Activated T-cell treated with anti-CD3 and anti-CD28 coated beads for 1 hour (primary cell): ENCODE measurements at regions not wholly inside any gene's neighbourhood (a gene's known extent, or its start where the extent isn't known, plus 50 kb on each side); places are given as distances from the start of the nearest gene placed in this dataset.

ENCODE experiments used
- DNase-seq: peaks from one replicate; pipeline ENCODE4 v3.0.0-alpha.2; 2020; ENCODE audit warnings: low read depth

DNA sequence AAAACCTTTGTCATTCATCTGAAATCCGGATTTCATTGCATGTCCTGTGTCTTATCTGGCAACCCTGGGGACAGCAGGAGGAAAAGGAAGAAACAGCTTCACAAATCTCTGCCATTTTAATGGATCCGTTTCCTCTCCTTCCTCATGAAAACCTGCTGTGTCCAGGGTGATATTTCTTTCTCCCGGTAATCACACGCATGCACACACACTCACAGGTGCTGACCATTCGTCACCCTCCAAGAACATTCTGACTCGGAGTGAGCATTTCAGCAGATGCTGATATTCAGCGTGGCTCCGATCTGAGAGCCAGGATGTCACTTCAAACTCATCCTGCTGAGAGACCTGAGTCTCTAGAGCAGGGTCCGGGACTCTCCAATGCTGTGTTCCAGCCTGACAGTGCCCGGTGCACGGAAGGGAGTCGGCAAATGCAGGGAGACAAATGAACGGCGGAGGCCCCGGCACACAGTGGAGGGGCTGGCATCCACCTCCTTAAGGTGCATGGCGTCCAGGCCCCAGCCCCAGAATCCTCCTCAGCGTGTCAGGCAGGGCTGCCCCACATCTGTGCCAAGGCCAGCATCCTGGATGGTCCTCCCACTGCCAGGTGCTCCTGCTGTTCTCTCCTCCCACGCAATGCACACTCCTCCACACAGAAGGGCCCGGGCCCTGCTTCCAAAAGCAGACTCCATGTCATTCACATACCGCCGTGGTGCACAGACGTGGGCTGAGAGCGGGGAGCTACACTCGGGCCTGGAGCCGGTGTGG, 70.7 kb downstream of the RBFOX3 start:
- DNase-seq = no peak

DNA sequence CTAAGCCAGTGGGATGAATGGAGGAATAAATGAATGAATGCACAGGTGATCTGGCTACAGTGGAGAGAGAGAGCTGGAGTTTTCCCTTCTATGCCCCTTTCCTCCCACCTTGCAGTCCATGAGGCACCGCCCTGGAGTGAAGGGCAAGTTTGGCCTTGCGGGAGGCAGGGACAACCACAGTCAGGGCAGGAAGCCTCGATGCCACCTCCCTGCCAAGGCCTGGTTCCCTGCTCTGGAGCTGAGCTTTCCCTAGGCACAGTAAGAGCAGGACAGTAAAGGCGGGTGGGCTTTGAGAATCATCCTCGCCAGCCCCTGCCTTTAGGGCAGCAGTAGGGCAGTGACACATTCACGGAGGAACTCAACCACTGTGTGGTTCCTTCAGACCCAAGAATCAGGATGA, 72.6 kb downstream of the RBFOX3 start:
- no peak for DNase-seq

DNA sequence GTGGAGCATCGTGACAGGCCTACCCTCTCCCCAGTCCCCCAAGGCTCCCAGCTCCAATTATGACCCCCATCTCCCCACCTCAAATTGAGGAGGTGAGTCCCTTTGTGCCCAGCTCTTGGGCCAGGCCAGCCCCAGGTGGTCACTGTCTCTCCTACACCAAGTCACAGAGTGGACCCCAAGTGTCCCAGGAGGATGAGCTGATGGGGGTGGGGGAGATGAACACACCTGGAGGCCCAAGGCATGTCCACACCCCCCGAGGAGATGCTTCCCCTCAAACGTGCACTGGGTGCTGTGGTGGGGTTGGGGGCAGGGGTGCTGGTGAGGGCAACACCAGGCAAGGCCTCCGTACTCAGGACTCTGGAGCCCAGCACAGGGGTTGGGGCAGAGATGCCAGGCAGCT, 73.2 kb downstream of the RBFOX3 start:
- no peak for DNase-seq

DNA sequence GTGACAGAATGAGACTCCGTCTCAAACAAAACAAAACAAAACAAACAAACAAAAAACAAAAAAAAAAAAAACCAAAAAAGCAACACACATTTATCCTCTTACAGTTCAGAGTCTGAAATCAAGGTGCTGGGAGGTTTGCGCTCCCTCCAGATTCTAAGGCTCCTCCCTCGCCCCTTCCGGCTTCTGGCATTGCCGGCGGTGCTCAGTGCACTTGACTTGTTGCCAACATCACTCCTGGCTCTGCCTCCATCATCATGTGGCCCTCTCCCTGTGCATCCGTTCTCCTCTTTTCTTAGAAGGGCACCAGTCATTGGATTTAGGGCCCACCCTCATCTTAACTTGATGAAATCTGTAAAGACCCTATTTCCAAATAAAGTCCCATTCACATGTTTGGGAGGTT, 73.8 kb downstream of the RBFOX3 start:
- DNase-seq = no peak

DNA sequence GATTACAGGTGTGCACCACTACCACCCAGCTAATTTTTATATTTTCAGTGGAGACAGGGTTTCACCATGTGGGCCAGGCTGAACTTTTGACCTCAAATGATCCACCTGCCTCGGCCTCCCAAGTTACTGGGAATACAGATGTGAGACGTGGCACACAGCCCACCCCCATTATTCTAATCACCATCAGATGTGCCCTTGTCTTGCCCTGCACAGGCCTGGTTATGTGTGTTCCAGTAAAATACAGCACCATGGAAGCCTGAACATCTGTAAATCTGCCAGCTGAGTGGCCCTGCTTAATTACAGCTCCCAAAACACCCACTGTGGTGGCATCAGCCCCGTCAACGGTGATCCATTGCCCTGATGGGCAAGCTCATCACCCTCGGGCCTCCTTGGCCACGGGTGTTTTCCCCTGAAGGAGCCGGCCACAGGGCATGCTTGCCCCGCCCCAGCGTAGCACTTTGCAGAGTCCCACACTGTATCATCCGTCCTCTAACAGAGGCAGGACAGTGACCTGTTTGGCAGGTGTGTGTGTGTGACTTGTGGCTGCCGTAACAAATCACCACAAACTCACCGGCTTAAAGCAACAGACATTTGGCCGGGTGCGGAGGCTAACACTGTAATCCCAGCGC, 74.5 kb downstream of the RBFOX3 start:
- no peak for DNase-seq

DNA sequence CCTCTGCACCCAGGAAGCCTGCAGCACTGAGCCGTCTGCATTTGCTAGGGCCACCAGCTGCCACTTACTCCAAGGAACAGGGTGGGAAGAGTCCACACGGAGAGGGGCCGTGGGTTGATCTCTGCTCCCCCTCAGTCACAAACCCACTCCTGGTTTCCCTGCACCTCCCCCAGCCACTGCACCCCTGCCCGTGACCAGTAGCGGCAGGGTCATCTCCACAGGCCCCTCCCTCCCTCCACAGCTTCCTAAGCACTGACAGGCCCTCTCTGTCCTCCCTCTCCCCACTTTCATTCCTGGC, 75.2 kb downstream of the RBFOX3 start:
- DNase-seq = no peak

DNA sequence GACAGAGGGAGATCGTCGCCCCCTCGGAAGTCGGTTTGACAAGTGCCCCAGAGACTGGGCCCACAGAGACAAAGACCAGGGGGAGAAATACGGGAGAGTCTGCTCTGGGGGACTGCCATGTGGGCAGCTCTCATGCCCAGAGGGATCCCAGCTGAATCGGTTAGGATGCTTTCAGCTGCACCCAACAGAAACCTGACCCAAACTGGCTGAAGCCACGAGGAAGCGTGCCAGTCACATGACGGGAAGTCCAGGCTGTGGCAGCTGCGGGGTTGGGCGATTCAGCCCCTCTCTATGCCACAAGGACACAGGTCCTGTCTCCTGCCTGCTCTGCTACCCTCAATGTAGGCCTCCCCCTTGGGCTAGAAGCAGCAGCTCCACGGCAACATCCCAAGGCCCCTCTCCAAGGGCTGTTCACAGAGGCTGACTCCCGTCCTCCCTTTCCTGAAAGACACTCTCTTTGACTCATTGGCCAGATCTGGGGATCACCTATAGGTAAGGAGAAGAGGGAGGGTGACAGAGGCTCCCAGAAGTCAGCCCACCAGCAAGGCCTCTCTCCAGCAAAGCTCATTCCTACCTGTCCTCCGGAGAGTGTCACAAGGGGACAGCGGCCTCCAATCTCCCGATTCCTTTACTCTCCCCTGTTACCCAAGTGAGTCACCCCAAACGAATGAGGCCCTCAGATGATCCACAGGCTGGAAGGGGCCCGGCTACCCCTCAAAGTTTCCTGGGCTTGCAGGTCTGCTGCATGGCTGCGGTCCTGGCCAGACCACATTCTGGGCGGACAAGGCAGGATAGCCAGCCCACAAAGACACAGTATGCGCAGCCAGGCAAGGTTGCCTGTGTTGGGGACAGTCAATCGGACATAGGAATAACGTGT, 75.8 kb downstream of the RBFOX3 start:
- DNase-seq = no peak

DNA sequence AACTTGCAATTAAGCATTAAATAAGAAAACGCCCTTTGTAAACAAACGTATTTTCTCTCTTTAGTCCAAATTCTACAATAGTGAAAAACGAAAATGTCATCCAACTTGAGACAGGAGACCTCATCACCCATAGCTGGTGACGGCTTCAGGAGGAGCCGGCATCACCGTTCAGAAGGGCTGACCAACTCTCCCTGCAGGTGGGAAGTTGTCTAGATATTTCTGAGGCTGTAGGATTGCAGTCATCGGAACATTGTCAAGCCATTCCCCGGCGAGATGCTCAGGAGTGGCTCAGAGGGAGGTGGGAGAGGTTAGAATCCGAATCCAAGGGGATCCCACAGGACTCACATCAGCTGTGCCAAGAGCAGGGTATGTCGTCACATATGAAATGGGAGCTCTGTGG, 76.7 kb downstream of the RBFOX3 start:
- no peak for DNase-seq

DNA sequence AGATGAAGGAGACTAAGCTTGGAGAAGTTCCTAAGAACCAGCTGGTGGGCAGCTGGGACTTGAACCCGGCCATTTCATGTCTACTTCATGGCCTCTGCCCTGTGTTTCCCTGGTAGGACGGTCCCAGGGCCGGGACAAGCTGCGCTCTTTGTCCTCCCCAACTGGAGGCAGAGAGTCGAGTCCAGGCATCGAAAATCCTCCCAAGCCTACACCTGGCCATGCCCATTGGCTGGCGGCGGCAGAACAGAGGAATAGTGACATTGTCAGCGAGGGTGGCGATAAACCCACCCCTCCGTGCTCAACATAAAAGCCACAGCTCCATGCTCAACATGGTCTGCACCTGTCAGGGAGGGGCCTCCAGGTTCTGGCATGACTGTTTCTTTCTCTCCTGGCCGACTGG, 77.7 kb downstream of the RBFOX3 start:
- DNase-seq = no peak

DNA sequence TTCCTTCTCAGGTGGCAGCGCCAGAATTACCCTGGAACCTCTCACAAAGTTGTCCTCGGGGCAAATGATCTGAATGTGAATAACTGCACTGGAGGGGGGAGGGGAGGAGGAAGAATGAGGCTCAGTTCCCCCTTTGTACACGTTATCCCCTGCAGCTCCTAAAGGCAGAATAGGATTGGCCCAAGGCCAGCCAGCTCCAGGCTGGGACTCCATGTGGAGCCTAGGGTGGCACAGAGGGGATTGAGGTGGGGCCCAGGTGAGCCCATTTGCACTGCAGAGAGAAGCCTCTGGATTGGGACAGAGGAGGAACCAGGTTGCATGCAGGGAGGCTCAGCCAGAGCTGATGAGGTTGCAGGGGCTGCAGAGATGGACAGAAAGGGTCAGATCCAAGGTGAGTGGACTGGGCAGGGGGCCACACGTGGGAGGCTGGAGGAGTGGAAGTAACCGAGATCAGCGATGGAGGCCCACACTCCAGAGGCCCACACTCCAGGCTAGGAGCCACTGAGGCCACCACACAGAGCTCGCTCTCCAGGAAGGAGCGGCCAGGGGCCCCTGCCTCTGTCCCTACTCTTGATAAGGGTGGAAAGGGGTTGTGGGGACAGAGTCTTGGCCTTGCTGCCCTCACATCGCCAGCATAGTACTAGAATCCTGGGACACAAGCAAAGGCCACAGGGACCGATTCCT, 78.6 kb downstream of the RBFOX3 start:
- DNase-seq = no peak

DNA sequence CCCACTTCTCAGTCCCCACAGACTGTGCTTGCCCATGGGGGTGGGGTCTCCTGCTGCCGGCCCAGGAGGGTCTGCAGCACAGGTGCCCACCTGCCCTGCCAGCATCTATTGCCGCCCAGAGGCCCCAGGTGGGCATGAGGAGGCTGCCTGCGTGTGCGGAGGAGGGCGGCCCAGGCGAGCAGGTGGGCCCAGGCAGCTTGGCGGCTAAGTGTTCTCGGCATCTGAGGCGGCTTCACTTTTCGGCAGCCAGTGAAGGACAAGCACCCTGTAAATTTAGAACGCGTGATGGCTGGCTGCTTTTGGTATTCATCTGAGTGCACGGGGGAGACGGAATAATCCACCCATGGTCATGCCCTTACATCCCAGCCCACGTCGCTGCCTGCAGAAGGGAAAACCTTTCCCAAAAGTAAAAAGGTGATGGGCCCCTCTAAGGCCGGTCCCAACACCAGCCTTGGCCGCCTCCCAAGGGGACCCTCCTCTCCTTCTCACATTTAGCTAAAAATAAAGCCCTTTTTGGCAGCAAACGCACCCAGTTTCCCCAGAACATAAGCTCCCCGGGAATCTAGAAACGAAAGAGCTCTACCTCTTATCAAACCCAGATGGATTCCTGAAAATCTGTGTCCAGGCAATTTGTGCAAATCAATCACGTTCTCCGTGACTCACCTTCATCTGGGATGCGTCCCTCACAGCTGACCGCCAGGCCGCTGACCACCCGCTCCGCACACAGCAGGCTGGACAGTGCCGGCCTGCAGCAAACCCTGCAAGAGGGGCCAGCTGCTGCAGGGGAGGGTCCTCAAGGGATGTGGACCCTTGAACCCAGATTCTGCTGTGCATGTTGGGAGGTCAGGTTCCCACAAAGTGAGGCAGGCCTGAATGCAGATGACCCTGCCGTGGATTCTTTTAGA, 79.4 kb downstream of the RBFOX3 start:
- no peak for DNase-seq

DNA sequence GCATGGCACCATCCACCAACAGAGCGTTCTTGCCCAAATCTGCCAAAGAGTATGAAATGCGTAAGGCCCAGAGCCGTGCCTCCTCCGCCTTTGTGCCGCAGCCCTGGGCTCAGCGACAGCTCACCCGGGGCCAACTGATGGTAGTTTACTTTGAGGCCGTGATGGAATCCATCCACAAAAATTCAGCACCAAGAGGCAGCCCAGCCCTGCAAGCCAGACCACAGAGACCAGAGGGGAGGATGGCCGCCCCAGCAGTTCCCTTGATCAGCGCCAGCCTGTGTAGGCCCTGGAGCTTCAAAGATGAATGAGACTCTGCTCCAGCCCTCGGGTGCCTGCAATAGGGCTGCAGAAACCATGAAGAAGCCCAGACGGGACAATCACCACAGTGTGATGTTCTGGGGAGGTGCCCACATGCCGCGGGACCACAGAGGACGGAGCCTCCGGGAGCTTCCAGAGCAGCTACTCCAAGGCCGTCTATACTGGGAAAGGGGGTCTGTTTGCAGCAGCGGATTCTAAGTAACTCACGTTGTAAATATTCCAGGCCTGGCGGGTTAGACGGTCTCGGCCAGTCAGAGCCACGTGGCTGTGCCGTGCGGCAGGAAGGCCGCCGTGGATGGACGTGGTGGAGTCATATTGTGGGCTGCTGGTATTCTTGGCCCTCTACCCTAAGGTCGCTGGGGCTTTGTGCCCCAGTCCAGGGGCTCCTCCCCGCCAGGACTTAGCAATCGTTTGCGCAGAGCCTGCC, 80.3 kb downstream of the RBFOX3 start:
- DNase-seq = no peak

DNA sequence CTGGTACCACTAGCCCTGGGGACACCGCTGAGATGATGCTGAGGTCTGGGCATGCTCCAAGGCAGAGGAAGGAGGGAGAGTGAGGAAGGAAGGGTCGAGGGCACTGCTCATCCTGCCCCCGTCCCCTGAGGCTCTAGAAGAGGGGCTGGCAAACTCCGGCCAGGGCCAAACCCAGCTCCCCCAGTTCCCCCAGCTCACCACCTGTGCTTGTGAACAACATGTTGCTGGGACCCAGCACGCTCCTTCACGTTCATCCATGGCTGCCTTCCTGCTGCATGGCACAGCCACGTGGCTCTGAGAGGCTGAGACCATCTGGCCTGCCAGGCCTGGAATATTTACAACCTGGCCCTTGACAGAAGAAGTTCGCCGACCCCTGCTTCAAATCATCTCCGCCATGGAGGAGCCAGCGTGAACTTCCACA, 81.2 kb downstream of the RBFOX3 start:
- no peak for DNase-seq

DNA sequence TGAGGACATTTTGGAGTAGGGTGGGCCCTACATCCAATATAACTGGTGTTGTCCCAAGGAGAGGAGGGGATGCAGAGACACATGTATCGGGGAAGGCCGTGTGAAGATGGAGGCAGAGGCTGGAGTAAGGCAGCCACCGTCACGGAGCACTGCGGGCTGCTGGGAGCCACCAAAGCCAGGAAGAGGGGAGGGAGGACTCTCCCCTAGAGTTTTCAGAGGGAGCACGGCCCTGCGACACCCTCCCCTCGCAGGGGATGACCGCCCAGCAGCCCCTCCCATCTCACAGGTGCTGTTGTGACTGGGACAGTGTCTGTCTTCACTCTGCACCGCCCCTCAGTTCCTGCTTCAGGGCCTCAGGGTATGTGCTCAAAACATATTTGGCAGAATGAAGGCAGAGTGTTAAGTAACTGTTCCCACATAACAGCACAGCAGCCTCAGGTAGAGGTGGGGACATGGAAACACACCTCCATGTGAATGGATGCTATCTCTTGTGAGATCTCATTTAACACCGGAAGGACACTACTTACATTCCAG, 82.2 kb downstream of the RBFOX3 start:
- DNase-seq = no peak

DNA sequence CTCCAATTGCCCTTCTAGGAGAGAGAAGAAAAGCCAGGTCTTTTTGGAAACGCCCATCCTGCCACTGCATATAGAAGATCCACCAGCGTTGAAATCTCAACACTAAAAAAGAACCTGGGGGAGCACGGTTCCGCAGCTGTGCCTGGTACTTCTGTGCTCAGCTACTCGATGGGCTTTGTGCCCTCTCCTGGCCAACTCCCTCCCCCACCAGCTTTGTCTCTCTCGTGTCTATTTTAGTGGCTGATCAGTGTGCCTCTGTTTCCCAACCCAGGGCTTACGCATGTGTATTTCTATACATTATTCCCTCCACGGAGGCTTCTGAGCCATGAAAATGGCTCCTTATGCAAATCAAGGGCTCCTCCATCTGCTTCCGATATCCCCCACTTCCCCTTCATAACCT, 83.5 kb downstream of the RBFOX3 start:
- DNase-seq = no peak

DNA sequence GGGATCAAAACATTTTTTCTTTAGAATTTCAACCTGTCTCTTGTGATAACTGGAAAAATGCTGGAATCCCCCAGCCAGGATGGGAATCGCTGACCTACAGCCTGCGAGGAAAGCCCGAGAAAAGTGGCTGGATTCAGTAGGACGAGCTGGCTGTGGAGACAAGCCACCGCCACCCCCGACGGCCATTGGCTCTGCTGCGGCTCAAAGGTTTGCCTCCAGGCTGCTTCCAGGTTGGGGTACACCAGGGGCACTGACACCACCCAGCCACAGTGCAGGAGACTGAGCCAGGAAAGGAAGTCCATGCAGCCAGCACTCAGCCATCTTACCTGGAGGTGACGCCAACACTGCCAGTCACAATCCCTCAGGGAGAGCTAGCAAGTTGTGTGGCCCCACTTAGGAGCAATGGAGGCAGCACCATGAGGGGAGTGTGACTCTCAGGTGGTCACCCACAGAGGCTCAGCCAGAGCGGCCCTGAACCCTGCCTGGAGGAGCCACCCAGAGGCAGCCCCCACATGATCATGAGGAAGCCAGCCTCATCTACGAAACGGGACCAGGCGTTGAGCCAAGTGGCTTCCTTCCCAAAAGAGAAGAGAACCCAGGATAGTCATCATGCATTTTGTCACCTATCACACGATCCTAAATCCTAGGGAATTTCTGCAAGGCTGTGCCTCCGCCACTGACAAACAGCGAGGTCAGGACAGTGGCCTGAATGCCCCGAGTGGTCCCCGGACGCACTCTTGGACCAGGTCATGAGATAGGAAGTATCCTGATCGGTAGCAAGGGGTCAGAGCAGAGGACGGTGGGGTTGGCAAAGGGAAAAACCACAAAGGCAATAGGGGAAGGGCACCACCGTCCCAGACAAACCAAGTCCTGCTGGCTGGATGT, 84.8 kb downstream of the RBFOX3 start:
- no peak for DNase-seq

DNA sequence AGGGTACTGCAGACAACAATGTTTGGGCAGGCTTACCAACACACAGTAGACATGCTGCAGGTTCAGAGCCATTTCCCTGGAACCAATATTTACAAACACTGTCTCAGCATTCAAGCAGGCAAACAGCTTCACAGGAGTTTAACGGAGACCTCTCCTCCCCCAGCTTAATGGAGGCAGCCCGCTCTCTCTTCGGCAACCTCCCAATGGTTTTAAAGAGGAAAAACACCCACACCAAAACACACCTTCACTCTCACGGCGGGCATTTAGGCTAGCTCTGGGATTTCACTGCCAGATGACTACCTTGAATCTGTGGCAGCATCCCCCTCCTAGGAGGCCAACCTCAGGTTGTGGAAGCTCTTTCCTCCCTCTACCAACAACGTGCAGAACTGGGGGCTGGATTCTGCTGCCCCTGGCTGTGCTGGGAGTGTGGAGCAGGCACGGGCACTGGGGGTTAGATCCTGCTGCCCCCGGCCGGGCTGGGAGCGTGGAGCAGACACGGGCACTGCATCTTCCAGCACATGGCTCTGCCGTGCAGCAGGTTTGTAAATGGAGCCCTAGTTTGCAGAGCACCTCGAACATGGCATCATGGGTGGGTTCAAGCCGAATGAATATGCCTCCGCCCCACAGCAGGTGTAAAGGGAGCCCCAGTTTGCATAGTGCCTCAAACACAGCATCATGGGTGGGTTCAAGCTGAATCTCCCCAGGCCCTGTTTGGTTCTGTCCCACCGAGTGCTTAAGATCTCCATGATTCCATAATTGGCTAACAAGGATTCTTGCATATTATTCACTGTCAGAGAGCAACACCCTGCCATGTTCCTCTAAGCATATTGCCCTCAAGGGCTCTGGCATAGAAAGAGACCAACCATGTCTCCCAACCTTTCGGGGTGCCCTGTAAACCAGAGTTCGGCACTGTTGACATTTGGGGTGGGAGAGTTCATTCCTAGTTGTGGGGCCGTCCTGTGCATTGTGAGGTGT, 86.4 kb downstream of the RBFOX3 start:
- DNase-seq = no peak

DNA sequence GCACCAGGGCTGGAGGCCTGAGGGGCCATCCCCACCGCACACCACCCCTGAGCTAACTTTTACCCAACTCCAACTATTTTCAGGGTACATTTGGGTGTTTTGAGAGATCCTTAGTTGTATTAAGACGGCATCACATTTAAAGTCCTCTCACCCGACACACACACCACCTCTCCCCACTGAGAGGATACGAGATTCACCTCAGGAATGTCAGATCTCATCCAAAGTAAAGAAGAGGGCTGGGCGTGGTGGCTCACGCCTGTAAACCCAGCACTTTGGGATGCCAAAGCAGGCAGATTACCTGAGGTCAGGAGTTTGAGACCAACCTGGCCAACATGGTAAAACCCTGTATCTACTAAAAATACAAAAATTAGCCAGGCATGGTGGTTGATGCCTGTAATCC, 88.4 kb downstream of the RBFOX3 start:
- DNase-seq = no peak
